ENCODE measurements at regions not wholly inside any gene's neighbourhood (a gene's known extent, or its start where the extent isn't known, plus 50 kb on each side); places are given as distances from the start of the nearest gene placed in this dataset.

GRCh38 chr2:155391613-155392130, 693.2 kb downstream of the KCNJ3 start:
- H2AFZ ChIP-seq (ENCODE audit: low read depth), result no peak overlapping the region
- no peak overlapping the region for H3K27ac ChIP-seq (ENCODE audit: low read depth in 2 of 2, low read length in 1 of 2)
- no peak overlapping the region for H3K4me2 ChIP-seq
- H3K79me2 ChIP-seq (ENCODE audit: insufficient read depth), result no peaks in the 10 kb centered on the region
- TF ChIP-seq ZBTB33 (IDR thresholded peaks at IDR 0.05; ENCODE audit: borderline replicate concordance, low read depth), result no peak
- TF ChIP-seq USF2 (IDR thresholded peaks at IDR 0.05; ENCODE audit: borderline replicate concordance, low read depth, low read length), result no peak
- no peak for TF ChIP-seq SMC3 (IDR thresholded peaks at IDR 0.05; ENCODE audit: low read depth, low read length)
- no peak for TF ChIP-seq GATA2 (CRISPR knock-in tag; IDR thresholded peaks at IDR 0.05)
- TF ChIP-seq MXI1 (IDR thresholded peaks at IDR 0.05; ENCODE audit: low read depth, low read length), result no peak
- TF ChIP-seq IRF3 (IDR thresholded peaks at IDR 0.05; ENCODE audit: low read depth, low read length), result no peak
- TF ChIP-seq NFIC (IDR thresholded peaks at IDR 0.05; ENCODE audit: borderline replicate concordance), result no peak
- no peak for TF ChIP-seq MAX (IDR thresholded peaks at IDR 0.05; ENCODE audit: low read depth)
- no peak for TF ChIP-seq TAF1 (IDR thresholded peaks at IDR 0.05; ENCODE audit: borderline replicate concordance, low read depth, low read length)
- no peak for TF ChIP-seq JUND (IDR thresholded peaks at IDR 0.05)
- no peaks in the 10 kb centered on the region for H3K9me3 ChIP-seq
- H3K4me1 ChIP-seq (ENCODE audit: control insufficient read depth in 1 of 2, insufficient read depth in 2 of 2, low read depth in 1 of 2, low read length in 1 of 2), result no peaks in the 10 kb centered on the region
- CTCF ChIA-PET, result interaction anchor here (1.4 kb wide), 1 partner anchor 15 kb away, joined by 5 read pairs; no protein-coding TSS in a partner anchor
- no peak for DNase-seq
- no peaks in the 10 kb centered on the region for H3F3A ChIP-seq (replicated peaks; ENCODE audit: insufficient read depth)
- H3K36me3 ChIP-seq (replicated peaks in 1 of 2; ENCODE audit: control insufficient read depth in 1 of 2, insufficient read depth in 2 of 2, low read length in 1 of 2), result no peaks in the 10 kb centered on the region
- H4K20me1 ChIP-seq (ENCODE audit: insufficient read depth), result no peaks in the 10 kb centered on the region
- POLR2A ChIA-PET, result no interaction called here
- WGBS (ENCODE audit: low lambda C conversion rate), result 0% methylated on average over 2 of the region's 2 CpGs
- no peak overlapping the region for H3K9ac ChIP-seq
- H3K4me3 ChIP-seq (ENCODE audit: low read depth in 2 of 2, low read length in 1 of 2), result no peak overlapping the region
- H3K27me3 ChIP-seq (ENCODE audit: insufficient read depth), result no peaks in the 10 kb centered on the region
- no peaks in the 10 kb centered on the region for H3K9me2 ChIP-seq

- Histone ChIP-seq H3K4me3 (ENCODE audit: low read depth in 2 of 2, low read length in 1 of 2) (no peak overlapping the region), H3K9me2 (no peaks in the 10 kb centered on the region), H2AFZ (ENCODE audit: low read depth) (no peak overlapping the region), H3K79me2 (ENCODE audit: insufficient read depth) (no peaks in the 10 kb centered on the region), H3K9ac (no peak overlapping the region), H3K9me3 (no peaks in the 10 kb centered on the region), H3K4me2 (no peak overlapping the region), H3K36me3 (replicated peaks in 1 of 2; ENCODE audit: control insufficient read depth in 1 of 2, insufficient read depth in 2 of 2, low read length in 1 of 2) (no peaks in the 10 kb centered on the region), H3K27ac (ENCODE audit: low read depth in 2 of 2, low read length in 1 of 2) (no peak overlapping the region), H3K4me1 (ENCODE audit: control insufficient read depth in 1 of 2, insufficient read depth in 2 of 2, low read depth in 1 of 2, low read length in 1 of 2) (no peaks in the 10 kb centered on the region), H3K27me3 (ENCODE audit: insufficient read depth) (no peaks in the 10 kb centered on the region), H4K20me1 (ENCODE audit: insufficient read depth) (no peaks in the 10 kb centered on the region), H3F3A (replicated peaks; ENCODE audit: insufficient read depth) (no peaks in the 10 kb centered on the region)
- ChIA-PET POLR2A (no interaction called here), CTCF (interaction anchor here (0.5 to 2.2 kb wide), 2 partner anchors 12 to 864 kb away, joined by 3 to 5 read pairs; no protein-coding TSS in a partner anchor)
- 15% methylated on average over 1 of the region's 1 CpG for WGBS (ENCODE audit: low lambda C conversion rate)
- no peak for TF ChIP-seq SMC3 (IDR thresholded peaks at IDR 0.05; ENCODE audit: low read depth, low read length)
- no peak for TF ChIP-seq TCF12 (IDR thresholded peaks at IDR 0.05)
- TF ChIP-seq JUND (IDR thresholded peaks at IDR 0.05), result no peak
- no peak for TF ChIP-seq GABPA (IDR thresholded peaks at IDR 0.05; ENCODE audit: low read depth)
- TF ChIP-seq CHD2 (IDR thresholded peaks at IDR 0.05; ENCODE audit: low read length, partially characterized antibody), result no peak
- TF ChIP-seq REST (IDR thresholded peaks at IDR 0.05; ENCODE audit: low read depth, low read length), result no peak
- DNase-seq, result no peak
These were observed 690.7 kb downstream of the KCNJ3 start for GRCh38 chr2:155389224-155389623.
